ENCODE measurements at regions not wholly inside any gene's neighbourhood (a gene's known extent, or its start where the extent isn't known, plus 50 kb on each side); places are given as distances from the start of the nearest gene placed in this dataset.

DNA sequence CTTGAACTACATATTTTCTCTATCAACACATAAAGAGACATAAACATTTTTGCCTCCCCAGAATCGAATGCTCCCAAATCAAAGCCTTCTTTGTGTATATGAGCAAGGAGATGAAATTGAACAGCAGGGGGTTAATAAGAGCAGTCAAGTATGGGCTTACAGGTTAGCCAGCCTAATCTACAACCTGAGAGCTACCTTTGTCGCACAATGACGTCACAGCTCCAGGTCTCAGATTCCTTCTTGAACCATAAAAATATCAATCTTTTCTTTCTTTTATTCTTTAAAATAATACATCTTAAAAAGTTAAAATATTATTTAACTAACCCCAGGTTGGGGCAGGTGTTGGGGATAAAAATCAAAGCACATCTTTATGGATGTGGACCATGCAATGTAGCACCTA, 482.9 kb upstream of the CDH11 start:
- no peak overlapping the region for H3K4me3 Mint-ChIP-seq
- CTCF ChIA-PET, result no interaction called here

GRCh38 chr16:65601781-65602180, 479.9 kb upstream of the CDH11 start:
- Histone ChIP-seq H3K4me2 (replicated peaks; ENCODE audit: low read depth, low read length, poor library complexity, severe bottlenecking) (no peak overlapping the region), H2AFZ (ENCODE audit: insufficient read depth, low read depth, low read length, poor library complexity, severe bottlenecking) (no peak overlapping the region), H3K36me3 (replicated peaks in 1 of 2; ENCODE audit: control extremely low read depth in 1 of 2, control insufficient read depth in 1 of 2, extremely low read depth in 1 of 2, insufficient read depth in 2 of 2, low read length in 1 of 2) (no peaks in the 10 kb centered on the region), H3K9ac (ENCODE audit: low read length) (no peak overlapping the region), H3K4me1 (ENCODE audit: control insufficient read depth in 2 of 2, insufficient read depth in 2 of 2, low read length in 2 of 2) (no peaks in the 10 kb centered on the region), H3K27me3 (replicated peaks in 1 of 4; ENCODE audit: control extremely low read depth in 1 of 4, control insufficient read depth in 3 of 4, insufficient read depth in 4 of 4, low read length in 3 of 4) (no peaks in the 10 kb centered on the region), H3K4me3 (ENCODE audit: control extremely low read depth in 1 of 5, extremely low read depth in 1 of 5, insufficient read depth in 1 of 5, low read depth in 2 of 5, low read length in 4 of 5) (no peak overlapping the region), H3K9me3 (ENCODE audit: control extremely low read depth in 1 of 3, control insufficient read depth in 2 of 3, insufficient read depth in 1 of 3, low read length in 2 of 3) (peaks cover 0 to 3% (median 0%) of the 10 kb centered on the region in 3 donors), H3K27ac (ENCODE audit: low read length in 2 of 2) (no peak overlapping the region), H3K79me2 (ENCODE audit: control insufficient read depth, insufficient read depth, low read length) (no peaks in the 10 kb centered on the region), H4K20me1 (ENCODE audit: control insufficient read depth, insufficient read depth, low read length, poor library complexity, severe bottlenecking) (no peaks in the 10 kb centered on the region)
- DNase-seq (no peak), ATAC-seq (ENCODE audit: low read depth) (no peak)
- CTCF ChIA-PET, result no interaction called here
- POLR2A ChIA-PET, result no interaction called here
- no peak overlapping the region for H3K27ac Mint-ChIP-seq
- TF ChIP-seq EZH2 (IDR thresholded peaks at IDR 0.05; ENCODE audit: borderline replicate concordance, insufficient read depth, low read depth, low read length, poor library complexity, severe bottlenecking), result no peak
- TF ChIP-seq, protein P1, sequence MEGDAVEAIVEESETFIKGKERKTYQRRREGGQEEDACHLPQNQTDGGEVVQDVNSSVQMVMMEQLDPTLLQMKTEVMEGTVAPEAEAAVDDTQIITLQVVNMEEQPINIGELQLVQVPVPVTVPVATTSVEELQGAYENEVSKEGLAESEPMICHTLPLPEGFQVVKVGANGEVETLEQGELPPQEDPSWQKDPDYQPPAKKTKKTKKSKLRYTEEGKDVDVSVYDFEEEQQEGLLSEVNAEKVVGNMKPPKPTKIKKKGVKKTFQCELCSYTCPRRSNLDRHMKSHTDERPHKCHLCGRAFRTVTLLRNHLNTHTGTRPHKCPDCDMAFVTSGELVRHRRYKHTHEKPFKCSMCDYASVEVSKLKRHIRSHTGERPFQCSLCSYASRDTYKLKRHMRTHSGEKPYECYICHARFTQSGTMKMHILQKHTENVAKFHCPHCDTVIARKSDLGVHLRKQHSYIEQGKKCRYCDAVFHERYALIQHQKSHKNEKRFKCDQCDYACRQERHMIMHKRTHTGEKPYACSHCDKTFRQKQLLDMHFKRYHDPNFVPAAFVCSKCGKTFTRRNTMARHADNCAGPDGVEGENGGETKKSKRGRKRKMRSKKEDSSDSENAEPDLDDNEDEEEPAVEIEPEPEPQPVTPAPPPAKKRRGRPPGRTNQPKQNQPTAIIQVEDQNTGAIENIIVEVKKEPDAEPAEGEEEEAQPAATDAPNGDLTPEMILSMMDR (IDR thresholded peaks at IDR 0.05), result no peak
- no peaks in the 10 kb centered on the region for H3K4me1 Mint-ChIP-seq
- intact Hi-C loops (cut with micrococcal nuclease), result no loop called here
- no CpG with 5 or more reads among the region's 3 CpGs for WGBS (ENCODE audit: insufficient coverage)
- no peak overlapping the region for H3K4me3 Mint-ChIP-seq
- peaks cover 4% of the 10 kb centered on the region for H3K9me3 Mint-ChIP-seq (ENCODE audit: insufficient read depth)
- H3K27me3 Mint-ChIP-seq, result no peaks in the 10 kb centered on the region

More for the DNA sequence above, 482.9 kb upstream of the CDH11 start:
- Histone ChIP-seq H4K20me1 (ENCODE audit: control insufficient read depth, insufficient read depth, low read length, poor library complexity, severe bottlenecking) (no peaks in the 10 kb centered on the region), H3K9me3 (ENCODE audit: control extremely low read depth in 1 of 3, control insufficient read depth in 2 of 3, insufficient read depth in 1 of 3, low read length in 2 of 3) (peaks cover 0 to 3% (median 0%) of the 10 kb centered on the region in 3 donors), H2AFZ (ENCODE audit: insufficient read depth, low read depth, low read length, poor library complexity, severe bottlenecking) (no peak overlapping the region), H3K4me1 (ENCODE audit: control insufficient read depth in 2 of 2, insufficient read depth in 2 of 2, low read length in 2 of 2) (no peaks in the 10 kb centered on the region), H3K27me3 (replicated peaks in 1 of 4; ENCODE audit: control extremely low read depth in 1 of 4, control insufficient read depth in 3 of 4, insufficient read depth in 4 of 4, low read length in 3 of 4) (no peaks in the 10 kb centered on the region), H3K4me2 (replicated peaks; ENCODE audit: low read depth, low read length, poor library complexity, severe bottlenecking) (no peak overlapping the region), H3K79me2 (ENCODE audit: control insufficient read depth, insufficient read depth, low read length) (no peaks in the 10 kb centered on the region), H3K36me3 (replicated peaks in 1 of 2; ENCODE audit: control extremely low read depth in 1 of 2, control insufficient read depth in 1 of 2, extremely low read depth in 1 of 2, insufficient read depth in 2 of 2, low read length in 1 of 2) (no peaks in the 10 kb centered on the region), H3K27ac (ENCODE audit: low read length in 2 of 2) (no peak overlapping the region), H3K9ac (ENCODE audit: low read length) (no peak overlapping the region), H3K4me3 (ENCODE audit: control extremely low read depth in 1 of 5, extremely low read depth in 1 of 5, insufficient read depth in 1 of 5, low read depth in 2 of 5, low read length in 4 of 5) (no peak overlapping the region)
- no peak overlapping the region for H3K27ac Mint-ChIP-seq
- peaks cover 4% of the 10 kb centered on the region for H3K9me3 Mint-ChIP-seq (ENCODE audit: insufficient read depth)
- ATAC-seq (ENCODE audit: low read depth) (no peak), DNase-seq (no peak)
- no CpG with 5 or more reads among the region's 3 CpGs for WGBS (ENCODE audit: insufficient coverage)
- intact Hi-C loops (cut with micrococcal nuclease), result no loop called here
- H3K27me3 Mint-ChIP-seq, result no peaks in the 10 kb centered on the region
- no peak for TF ChIP-seq EZH2 (IDR thresholded peaks at IDR 0.05; ENCODE audit: borderline replicate concordance, insufficient read depth, low read depth, low read length, poor library complexity, severe bottlenecking)
- TF ChIP-seq, protein P1 (IDR thresholded peaks at IDR 0.05), result no peak
- no peaks in the 10 kb centered on the region for H3K4me1 Mint-ChIP-seq
- POLR2A ChIA-PET, result no interaction called here
